ENCODE measurements at regions not wholly inside any gene's neighbourhood (a gene's known extent, or its start where the extent isn't known, plus 50 kb on each side); places are given as distances from the start of the nearest gene placed in this dataset.

GRCh38 chr2:133636287-133636686, 68.0 kb upstream of the NCKAP5 start:
- Histone ChIP-seq H2BK20ac (ENCODE audit: low read depth, low read length, poor library complexity, severe bottlenecking) (no peak overlapping the region), H3K27me3 (ENCODE audit: insufficient read depth, low read length) (no peaks in the 10 kb centered on the region), H3K4me1 (ENCODE audit: insufficient read depth, low read length) (no peaks in the 10 kb centered on the region), H4K91ac (ENCODE audit: insufficient read length, low read depth, low read length) (no peak overlapping the region), H3K27ac (ENCODE audit: insufficient read length, low read depth, low read length) (no peak overlapping the region), H3K4ac (ENCODE audit: low read depth, low read length) (no peak overlapping the region), H3K23ac (ENCODE audit: insufficient read length, low read depth, low read length) (no peak overlapping the region), H3K18ac (ENCODE audit: insufficient read length, low read depth, low read length) (no peak overlapping the region), H3K79me1 (ENCODE audit: insufficient read depth, low read depth, low read length, poor library complexity, severe bottlenecking) (no peaks in the 10 kb centered on the region), H2BK12ac (ENCODE audit: insufficient read length, low read depth, low read length) (no peak overlapping the region), H4K20me1 (ENCODE audit: control insufficient read depth, insufficient read depth, insufficient read length) (no peaks in the 10 kb centered on the region), H3K14ac (ENCODE audit: insufficient read depth, low read length) (no peak overlapping the region), H4K8ac (replicated peaks; ENCODE audit: insufficient read length, low read depth, low read length) (no peak overlapping the region), H3K9ac (ENCODE audit: extremely low read depth, insufficient read length, low read length) (no peak overlapping the region), H3T11ph (ENCODE audit: low read length) (no peak overlapping the region), H3K56ac (ENCODE audit: insufficient read length, low read depth, low read length) (no peak overlapping the region), H3K23me2 (ENCODE audit: insufficient read length, low read depth, low read length, poor library complexity, severe bottlenecking) (no peaks in the 10 kb centered on the region), H3K4me2 (ENCODE audit: insufficient read depth, insufficient read length, low read length) (no peak overlapping the region), H3K79me2 (ENCODE audit: insufficient read depth, low read length) (no peaks in the 10 kb centered on the region), H2AFZ (ENCODE audit: low read length) (no peak overlapping the region), H3K9me3 (ENCODE audit: control insufficient read depth, low read depth, low read length) (no peaks in the 10 kb centered on the region), H2BK5ac (ENCODE audit: insufficient read length, low read length) (no peak overlapping the region), H2BK120ac (ENCODE audit: low read depth, low read length, poor library complexity, severe bottlenecking) (no peak overlapping the region), H2BK15ac (ENCODE audit: low read depth, low read length) (no peak overlapping the region), H4K5ac (ENCODE audit: insufficient read length, low read depth, low read length) (no peak overlapping the region), H2AK5ac (ENCODE audit: insufficient read length, low read length) (no peak overlapping the region)
- TF ChIP-seq CTCF (conservative IDR thresholded peaks at IDR 0.05): no peak
- H3K27ac Mint-ChIP-seq: no peak overlapping the region
- no CpG with 5 or more reads among the region's 2 CpGs for WGBS (ENCODE audit: extremely low coverage, insufficient read length, low lambda C conversion rate)
- peaks cover 0 to 13% of the 10 kb centered on the region in 2 experiments; a peak in 2 of 4 replicates for H3K4me1 Mint-ChIP-seq
- no peaks in the 10 kb centered on the region for H3K9me3 Mint-ChIP-seq
- no peak overlapping the region for H3K4me3 Mint-ChIP-seq
- no peaks in the 10 kb centered on the region for H3K27me3 Mint-ChIP-seq (ENCODE audit: low read depth)
- H3K36me3 Mint-ChIP-seq (ENCODE audit: insufficient read depth in 1 of 3, low read depth in 3 of 3): no peaks in the 10 kb centered on the region
- DNase-seq: no peak
